ENCODE measurements at regions not wholly inside any gene's neighbourhood (a gene's known extent, or its start where the extent isn't known, plus 50 kb on each side); places are given as distances from the start of the nearest gene placed in this dataset.

DNA sequence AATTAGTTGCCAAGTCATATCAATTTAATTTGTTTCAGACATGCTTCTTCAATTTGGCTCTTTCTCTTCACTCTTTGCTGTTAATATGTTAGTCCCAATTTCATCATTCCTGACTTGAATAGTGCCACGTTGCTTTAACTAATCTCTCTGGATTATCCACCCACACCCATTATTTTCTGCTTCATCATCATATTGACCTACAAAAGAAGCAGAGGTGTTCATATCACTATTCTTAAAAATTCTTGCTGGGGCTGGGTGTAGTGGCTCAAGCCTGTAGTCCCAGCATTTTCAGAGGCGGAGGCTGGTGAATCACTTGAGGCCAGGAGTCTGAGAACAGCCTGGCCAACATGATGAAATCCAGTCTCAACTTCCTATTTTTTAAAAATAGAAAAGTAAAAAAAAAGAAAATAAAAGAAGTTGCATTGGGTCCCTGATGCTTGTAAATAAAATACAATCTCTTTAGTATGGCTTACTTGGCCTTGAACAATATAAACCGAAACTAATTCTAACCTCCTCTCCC lies 65.7 kb upstream of the KCNIP4 start:
- TF ChIP-seq ARNT2 (CRISPR knock-in tag; IDR thresholded peaks at IDR 0.05; ENCODE audit: low read depth) (no peak), ZNF350 (CRISPR knock-in tag; IDR thresholded peaks at IDR 0.05; ENCODE audit: borderline replicate concordance, low read depth) (no peak), MXD4 (CRISPR knock-in tag; IDR thresholded peaks at IDR 0.05) (no peak), PRMT3 (CRISPR knock-in tag; IDR thresholded peaks at IDR 0.05; ENCODE audit: borderline replicate concordance, low read depth) (no peak), HNRNPLL (IDR thresholded peaks at IDR 0.05; ENCODE audit: low read depth, low read length, poor library complexity, severe bottlenecking) (no peak), RFX5 (IDR thresholded peaks at IDR 0.05; ENCODE audit: low read depth, low read length) (no peak), YY1 (IDR thresholded peaks at IDR 0.05; ENCODE audit: insufficient read depth, insufficient replicate concordance, low read depth, low read length) (no peak), NCOR1 (IDR thresholded peaks at IDR 0.05; ENCODE audit: borderline replicate concordance, low read length) (no peak), SRF (IDR thresholded peaks at IDR 0.05; ENCODE audit: low read depth, low read length) (no peak)
- TF ChIP-seq, protein P1, sequence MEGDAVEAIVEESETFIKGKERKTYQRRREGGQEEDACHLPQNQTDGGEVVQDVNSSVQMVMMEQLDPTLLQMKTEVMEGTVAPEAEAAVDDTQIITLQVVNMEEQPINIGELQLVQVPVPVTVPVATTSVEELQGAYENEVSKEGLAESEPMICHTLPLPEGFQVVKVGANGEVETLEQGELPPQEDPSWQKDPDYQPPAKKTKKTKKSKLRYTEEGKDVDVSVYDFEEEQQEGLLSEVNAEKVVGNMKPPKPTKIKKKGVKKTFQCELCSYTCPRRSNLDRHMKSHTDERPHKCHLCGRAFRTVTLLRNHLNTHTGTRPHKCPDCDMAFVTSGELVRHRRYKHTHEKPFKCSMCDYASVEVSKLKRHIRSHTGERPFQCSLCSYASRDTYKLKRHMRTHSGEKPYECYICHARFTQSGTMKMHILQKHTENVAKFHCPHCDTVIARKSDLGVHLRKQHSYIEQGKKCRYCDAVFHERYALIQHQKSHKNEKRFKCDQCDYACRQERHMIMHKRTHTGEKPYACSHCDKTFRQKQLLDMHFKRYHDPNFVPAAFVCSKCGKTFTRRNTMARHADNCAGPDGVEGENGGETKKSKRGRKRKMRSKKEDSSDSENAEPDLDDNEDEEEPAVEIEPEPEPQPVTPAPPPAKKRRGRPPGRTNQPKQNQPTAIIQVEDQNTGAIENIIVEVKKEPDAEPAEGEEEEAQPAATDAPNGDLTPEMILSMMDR (CRISPR knock-in tag; IDR thresholded peaks at IDR 0.05): no peak
- TF ChIP-seq, protein P2, sequence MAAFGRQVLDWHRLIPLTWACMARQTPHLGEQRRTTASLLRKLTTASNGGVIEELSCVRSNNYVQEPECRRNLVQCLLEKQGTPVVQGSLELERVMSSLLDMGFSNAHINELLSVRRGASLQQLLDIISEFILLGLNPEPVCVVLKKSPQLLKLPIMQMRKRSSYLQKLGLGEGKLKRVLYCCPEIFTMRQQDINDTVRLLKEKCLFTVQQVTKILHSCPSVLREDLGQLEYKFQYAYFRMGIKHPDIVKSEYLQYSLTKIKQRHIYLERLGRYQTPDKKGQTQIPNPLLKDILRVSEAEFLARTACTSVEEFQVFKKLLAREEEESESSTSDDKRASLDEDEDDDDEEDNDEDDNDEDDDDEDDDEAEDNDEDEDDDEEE (CRISPR knock-in tag; IDR thresholded peaks at IDR 0.05): no peak
- TF ChIP-seq, protein P3, sequence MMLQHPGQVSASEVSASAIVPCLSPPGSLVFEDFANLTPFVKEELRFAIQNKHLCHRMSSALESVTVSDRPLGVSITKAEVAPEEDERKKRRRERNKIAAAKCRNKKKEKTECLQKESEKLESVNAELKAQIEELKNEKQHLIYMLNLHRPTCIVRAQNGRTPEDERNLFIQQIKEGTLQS (CRISPR knock-in tag; IDR thresholded peaks at IDR 0.05): no peak
- TF ChIP-seq, protein P4, sequence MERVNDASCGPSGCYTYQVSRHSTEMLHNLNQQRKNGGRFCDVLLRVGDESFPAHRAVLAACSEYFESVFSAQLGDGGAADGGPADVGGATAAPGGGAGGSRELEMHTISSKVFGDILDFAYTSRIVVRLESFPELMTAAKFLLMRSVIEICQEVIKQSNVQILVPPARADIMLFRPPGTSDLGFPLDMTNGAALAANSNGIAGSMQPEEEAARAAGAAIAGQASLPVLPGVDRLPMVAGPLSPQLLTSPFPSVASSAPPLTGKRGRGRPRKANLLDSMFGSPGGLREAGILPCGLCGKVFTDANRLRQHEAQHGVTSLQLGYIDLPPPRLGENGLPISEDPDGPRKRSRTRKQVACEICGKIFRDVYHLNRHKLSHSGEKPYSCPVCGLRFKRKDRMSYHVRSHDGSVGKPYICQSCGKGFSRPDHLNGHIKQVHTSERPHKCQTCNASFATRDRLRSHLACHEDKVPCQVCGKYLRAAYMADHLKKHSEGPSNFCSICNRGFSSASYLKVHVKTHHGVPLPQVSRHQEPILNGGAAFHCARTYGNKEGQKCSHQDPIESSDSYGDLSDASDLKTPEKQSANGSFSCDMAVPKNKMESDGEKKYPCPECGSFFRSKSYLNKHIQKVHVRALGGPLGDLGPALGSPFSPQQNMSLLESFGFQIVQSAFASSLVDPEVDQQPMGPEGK (CRISPR knock-in tag; IDR thresholded peaks at IDR 0.05): no peak
- TF ChIP-seq, protein P5, sequence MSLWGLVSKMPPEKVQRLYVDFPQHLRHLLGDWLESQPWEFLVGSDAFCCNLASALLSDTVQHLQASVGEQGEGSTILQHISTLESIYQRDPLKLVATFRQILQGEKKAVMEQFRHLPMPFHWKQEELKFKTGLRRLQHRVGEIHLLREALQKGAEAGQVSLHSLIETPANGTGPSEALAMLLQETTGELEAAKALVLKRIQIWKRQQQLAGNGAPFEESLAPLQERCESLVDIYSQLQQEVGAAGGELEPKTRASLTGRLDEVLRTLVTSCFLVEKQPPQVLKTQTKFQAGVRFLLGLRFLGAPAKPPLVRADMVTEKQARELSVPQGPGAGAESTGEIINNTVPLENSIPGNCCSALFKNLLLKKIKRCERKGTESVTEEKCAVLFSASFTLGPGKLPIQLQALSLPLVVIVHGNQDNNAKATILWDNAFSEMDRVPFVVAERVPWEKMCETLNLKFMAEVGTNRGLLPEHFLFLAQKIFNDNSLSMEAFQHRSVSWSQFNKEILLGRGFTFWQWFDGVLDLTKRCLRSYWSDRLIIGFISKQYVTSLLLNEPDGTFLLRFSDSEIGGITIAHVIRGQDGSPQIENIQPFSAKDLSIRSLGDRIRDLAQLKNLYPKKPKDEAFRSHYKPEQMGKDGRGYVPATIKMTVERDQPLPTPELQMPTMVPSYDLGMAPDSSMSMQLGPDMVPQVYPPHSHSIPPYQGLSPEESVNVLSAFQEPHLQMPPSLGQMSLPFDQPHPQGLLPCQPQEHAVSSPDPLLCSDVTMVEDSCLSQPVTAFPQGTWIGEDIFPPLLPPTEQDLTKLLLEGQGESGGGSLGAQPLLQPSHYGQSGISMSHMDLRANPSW (CRISPR knock-in tag; IDR thresholded peaks at IDR 0.05; ENCODE audit: borderline replicate concordance): no peak
